PC-9 (cell line): ENCODE measurements at regions not wholly inside any gene's neighbourhood (a gene's known extent, or its start where the extent isn't known, plus 50 kb on each side); places are given as distances from the start of the nearest gene placed in this dataset.

Experiments used
- EZH2 ChIP-seq: fragments of 200-600 bp; sonication (generic); IDR thresholded peaks from 2 replicates; pipeline ENCODE4 v1.8.0; 2017; ENCODE audit warnings: antibody characterized with exemption, low read depth
- TF ChIP-seq, protein P1 (sequence below): fragments of 200-600 bp; sonication (generic); conservative IDR thresholded peaks from 2 replicates; pipeline ENCODE4 v1.6.1; 2017; ENCODE audit warnings: mixed run types, antibody characterized with exemption, mild to moderate bottlenecking, moderate library complexity

DNA sequence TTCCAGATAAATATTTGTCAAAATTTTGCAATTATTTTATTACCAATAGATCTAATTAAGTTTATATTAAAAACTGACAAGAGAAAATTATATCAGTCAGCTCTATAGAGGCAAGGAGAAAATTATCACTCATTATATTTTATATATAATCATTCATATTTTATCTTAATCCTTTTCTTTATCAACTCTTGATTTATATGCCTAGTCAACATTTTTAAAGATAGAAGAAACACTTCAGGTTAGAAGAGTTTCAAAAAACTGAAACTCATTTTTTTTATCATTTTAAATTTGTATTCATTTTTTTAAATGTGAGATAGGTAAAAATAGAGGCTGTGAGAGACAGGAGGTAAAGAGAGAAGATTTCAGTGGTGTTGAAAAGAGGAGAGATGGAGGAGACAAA, 217.3 kb upstream of the P2RY1 start:
- TF ChIP-seq, protein P1, sequence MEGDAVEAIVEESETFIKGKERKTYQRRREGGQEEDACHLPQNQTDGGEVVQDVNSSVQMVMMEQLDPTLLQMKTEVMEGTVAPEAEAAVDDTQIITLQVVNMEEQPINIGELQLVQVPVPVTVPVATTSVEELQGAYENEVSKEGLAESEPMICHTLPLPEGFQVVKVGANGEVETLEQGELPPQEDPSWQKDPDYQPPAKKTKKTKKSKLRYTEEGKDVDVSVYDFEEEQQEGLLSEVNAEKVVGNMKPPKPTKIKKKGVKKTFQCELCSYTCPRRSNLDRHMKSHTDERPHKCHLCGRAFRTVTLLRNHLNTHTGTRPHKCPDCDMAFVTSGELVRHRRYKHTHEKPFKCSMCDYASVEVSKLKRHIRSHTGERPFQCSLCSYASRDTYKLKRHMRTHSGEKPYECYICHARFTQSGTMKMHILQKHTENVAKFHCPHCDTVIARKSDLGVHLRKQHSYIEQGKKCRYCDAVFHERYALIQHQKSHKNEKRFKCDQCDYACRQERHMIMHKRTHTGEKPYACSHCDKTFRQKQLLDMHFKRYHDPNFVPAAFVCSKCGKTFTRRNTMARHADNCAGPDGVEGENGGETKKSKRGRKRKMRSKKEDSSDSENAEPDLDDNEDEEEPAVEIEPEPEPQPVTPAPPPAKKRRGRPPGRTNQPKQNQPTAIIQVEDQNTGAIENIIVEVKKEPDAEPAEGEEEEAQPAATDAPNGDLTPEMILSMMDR, result no peak
- no peak for TF ChIP-seq EZH2
